ENCODE measurements at regions not wholly inside any gene's neighbourhood (a gene's known extent, or its start where the extent isn't known, plus 50 kb on each side); places are given as distances from the start of the nearest gene placed in this dataset.

DNA sequence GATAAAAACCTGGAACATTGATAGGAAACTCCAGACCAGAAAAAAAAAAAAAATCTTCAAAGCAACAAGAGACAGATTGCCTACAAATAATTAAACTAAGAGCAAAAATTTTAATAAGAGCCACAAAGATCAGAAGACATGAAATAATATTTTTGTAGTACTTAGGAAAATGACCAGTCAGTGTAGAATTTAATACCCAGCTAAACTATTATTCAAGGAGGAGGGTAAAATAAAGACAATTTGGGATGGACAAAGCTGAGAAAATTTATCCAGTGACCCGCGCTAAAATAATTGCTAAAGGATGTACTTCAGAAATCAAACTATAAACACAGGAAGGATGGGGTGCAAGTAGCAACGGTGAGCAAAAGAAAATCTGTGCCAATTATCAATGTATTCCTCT lies 133.2 kb downstream of the AQP9 start:
- no peak for DNase-seq

GRCh38 chr15:58273104-58273503 lies 134.9 kb downstream of the AQP9 start:
- DNase-seq = no peak

GRCh38 chr15:58274885-58275284 lies 136.7 kb downstream of the AQP9 start:
- DNase-seq = no peak

- no peak for DNase-seq
Measured at GRCh38 chr15:58275785-58276184, 137.6 kb downstream of the AQP9 start.

- DNase-seq = no peak
Measured at GRCh38 chr15:58276924-58277323, 138.7 kb downstream of the AQP9 start.

DNA sequence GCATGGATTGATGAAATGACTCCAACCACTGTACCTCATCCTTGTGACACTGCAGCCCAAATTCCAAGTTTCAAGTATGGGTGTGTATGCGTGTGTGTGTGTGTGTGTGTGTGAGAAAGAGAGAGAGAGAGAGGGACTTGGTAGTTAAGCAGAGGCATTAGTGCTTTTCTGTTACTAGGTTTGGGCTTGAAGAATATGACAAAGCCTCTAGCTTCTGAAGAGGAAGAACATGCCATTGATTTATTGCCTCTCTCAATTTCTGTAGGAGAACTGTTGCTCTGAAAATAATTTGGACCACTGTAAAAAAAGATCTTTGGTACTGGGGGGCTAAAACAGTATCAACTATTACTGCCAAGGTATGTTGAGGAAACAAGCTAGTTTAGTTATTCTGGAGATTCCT lies 139.2 kb downstream of the AQP9 start:
- DNase-seq = no peak

- no peak for DNase-seq
Measured at GRCh38 chr15:58279106-58279505, 140.9 kb downstream of the AQP9 start.

DNA sequence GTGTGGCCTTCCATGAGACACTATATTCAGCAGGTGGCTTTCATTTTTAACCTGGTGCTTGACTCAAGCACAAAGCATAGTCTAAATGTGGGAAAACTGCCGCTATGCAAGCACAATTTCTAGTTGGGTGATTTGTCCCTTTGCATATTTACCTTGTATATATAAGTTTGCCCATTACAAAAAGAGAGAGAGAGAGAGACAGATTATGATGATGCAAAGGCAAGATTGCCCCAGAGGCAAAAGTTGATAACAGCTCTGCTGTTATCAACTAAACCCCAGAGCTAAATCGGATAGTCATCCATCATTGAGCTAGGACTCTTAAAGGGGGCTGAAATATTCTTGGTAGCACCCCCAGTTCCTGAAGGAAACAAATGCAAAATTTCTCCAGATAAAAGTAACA lies 141.5 kb downstream of the AQP9 start:
- DNase-seq = no peak

GRCh38 chr15:58282060-58282708 lies 144.0 kb downstream of the AQP9 start:
- no peak for DNase-seq

GRCh38 chr15:58283302-58283701 lies 145.1 kb downstream of the AQP9 start:
- DNase-seq = no peak

- no peak for DNase-seq
Measured at GRCh38 chr15:58284293-58284692, 146.1 kb downstream of the AQP9 start.

DNA sequence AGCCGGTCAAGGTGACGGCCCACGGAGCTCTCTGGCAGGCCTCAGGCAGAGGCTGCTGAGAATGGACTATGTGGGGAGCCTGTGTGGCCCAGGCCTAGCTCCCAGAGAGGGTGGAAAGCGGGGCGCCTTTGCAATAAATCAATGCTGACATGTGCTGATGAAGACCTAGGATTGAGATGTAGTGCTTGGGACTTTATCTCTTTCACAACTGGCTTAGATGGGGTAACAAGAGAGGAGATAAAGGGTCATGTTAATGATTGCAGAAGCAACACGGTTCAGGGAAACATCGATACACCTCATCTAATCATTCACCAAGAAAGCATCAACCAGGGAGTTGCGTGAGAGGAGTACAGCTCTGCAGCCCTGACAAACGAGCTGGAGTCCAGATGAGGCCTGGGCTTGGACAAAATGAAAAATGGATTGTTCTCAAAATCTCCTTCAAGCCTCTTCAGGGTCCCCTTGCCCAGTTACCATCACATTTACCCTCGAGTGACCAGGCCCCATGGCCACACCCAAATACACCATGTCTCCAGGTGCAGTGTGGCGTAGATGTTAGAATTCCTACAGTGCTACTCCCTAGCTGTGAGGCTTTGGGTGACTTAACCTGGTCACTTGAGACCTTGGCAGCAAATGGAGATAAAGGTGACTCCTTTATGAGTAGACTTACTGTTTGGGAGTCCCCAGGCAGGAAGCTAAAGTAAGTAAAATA lies 146.4 kb upstream of the LIPC start:
- no peak for DNase-seq

DNA sequence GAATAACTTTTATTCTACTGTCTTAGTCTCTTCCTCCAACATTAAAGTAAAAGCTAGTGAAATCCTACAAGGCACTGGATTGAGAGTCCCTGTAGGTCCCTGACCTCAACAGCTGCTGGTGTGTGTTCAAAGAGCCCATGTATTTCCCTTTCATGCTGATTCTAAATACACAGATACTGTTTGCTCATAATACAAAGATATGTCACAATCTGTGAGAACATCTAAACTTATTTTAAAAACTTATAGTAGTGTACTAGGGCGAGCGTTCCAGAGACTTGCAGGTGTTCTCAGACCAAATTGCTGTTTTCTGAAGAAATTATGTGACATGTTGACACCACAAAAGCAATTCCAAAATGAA lies 145.9 kb upstream of the LIPC start:
- DNase-seq = no peak

GRCh38 chr15:58286523-58286922 lies 145.3 kb upstream of the LIPC start:
- no peak for DNase-seq

DNA sequence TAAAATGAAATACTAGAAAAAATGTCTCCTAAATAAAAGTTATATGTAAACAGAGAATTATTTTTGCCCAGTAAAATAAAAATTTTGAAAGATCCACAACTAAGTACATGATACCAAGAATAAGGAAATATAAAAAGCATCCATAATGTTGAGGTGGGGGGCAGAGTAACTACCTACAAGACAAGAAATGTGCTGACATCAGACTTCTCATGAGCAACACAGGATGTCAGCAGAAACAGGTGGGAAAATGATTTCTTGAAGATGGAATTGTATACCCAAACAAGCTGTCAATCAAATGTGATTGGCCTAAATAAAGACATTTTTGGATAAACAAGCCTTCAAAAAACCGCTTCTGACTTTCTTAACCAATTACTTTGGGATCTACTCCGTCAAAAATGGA lies 143.9 kb upstream of the LIPC start:
- DNase-seq = no peak

GRCh38 chr15:58288592-58288991 lies 143.2 kb upstream of the LIPC start:
- DNase-seq = no peak

- DNase-seq = no peak
Measured at GRCh38 chr15:58291848-58292247, 139.9 kb upstream of the LIPC start.

DNA sequence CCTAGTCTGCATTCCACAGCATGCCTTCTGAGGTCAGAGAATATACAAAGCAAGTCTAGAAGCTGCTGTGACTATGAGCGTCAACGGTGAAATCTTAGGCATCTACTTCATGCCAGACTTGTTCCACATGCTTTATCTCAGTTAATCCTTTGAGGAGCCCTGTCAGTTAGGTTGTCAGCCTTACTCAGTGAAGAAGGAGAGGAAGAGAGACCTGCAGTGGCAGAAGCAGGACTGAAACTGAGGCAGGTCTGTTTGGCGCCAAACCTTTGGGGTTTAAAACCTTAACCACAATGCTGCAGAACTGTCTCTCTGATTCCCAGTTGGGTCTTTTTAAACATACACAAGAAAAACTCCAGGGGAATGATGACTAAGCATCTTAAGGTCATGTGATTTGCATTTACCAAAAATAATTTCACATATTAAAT lies 139.0 kb upstream of the LIPC start:
- DNase-seq = no peak

GRCh38 chr15:58293622-58294550 lies 137.9 kb upstream of the LIPC start:
- DNase-seq = peak; percentile 8 to 57

- DNase-seq = no peak
Measured at GRCh38 chr15:58294681-58295254, 137.0 kb upstream of the LIPC start.

GRCh38 chr15:58295637-58296215 lies 136.1 kb upstream of the LIPC start:
- DNase-seq = no peak

- no peak for DNase-seq
Measured at GRCh38 chr15:58296276-58296675, 135.5 kb upstream of the LIPC start.

GRCh38 chr15:58297639-58298038 lies 134.2 kb upstream of the LIPC start:
- no peak for DNase-seq

Measured in NCI-H187 (cell line).